Rectal smooth muscle tissue (tissue), 1 donor: ENCODE measurements at regions not wholly inside any gene's neighbourhood (a gene's known extent, or its start where the extent isn't known, plus 50 kb on each side); places are given as distances from the start of the nearest gene placed in this dataset.
"Not testable (repeated sequence)": the region's sequence is repeated elsewhere in the genome, so short reads cannot be mapped to it uniquely, and the experiment has no call there.

Source experiments
- H3K27ac ChIP-seq: one replicate; pipeline ENCODE4 v1.7.0; 2013; ENCODE audit warnings: low read depth, low read length, inconsistent platforms
- H3K27me3 ChIP-seq: one replicate; pipeline ENCODE4 v1.7.0; 2013; ENCODE audit warnings: low read length; ENCODE audit not compliant: control insufficient read depth, insufficient read depth
- H3K36me3 ChIP-seq: one replicate; pipeline ENCODE4 v1.7.0; 2013; ENCODE audit warnings: low read length; ENCODE audit not compliant: control insufficient read depth, insufficient read depth
- H3K4me1 ChIP-seq: one replicate; pipeline ENCODE4 v1.7.0; 2013; ENCODE audit warnings: low read length; ENCODE audit not compliant: control insufficient read depth, insufficient read depth
- H3K4me3 ChIP-seq: one replicate; pipeline ENCODE4 v1.7.0; 2013; ENCODE audit warnings: low read length
- H3K9ac ChIP-seq: one replicate; pipeline ENCODE4 v1.7.0; 2013; ENCODE audit warnings: low read length

DNA sequence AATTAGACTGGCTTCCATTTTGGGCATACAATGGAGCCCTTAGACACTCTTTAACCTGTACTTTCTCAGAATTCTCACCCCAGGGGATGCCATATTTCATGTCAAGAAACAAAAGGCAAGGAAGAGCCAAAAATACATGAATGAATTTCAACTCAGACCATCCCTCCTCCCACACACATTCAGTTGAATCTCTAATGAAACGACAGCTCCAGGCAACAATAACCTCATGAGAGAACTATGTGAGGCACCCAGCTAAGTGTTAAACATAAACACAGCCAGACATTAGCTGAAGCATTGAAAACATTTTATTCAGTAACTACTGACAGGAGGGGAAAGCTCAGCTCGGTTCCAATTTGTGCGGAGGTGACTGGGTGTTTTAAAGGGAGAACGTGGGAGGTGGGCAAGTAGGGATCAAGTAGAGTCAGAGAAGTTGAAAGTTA, 1359.1 kb upstream of the CDH9 start:
- Histone ChIP-seq H3K27me3 (no peaks in the 10 kb centered on the region), H3K4me3 (no peak overlapping the region), H3K4me1 (peaks cover 3% of the 10 kb centered on the region), H3K27ac (no peak overlapping the region), H3K36me3 (no peaks in the 10 kb centered on the region), H3K9ac (no peak overlapping the region)

DNA sequence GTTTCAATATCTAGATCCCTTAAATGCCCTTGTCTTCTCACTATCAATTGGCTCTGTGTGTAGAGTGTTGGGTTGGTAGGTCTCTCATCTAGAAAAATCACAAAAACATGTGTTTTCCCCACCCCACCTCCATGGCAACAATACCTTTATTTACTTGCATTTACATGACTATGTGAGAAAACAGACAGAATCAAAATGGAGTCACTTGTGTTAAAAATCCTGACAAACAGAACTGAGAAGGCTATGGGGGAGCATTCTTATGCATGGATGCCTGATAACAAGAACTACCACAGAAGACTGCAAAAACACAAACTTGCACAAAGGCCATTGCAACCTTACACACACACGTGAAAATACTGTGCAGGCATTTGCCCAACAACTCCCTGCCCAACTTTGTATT, 1352.9 kb upstream of the CDH9 start:
- no peak overlapping the region for H3K4me3 ChIP-seq
- H3K9ac ChIP-seq: no peak overlapping the region
- no peaks in the 10 kb centered on the region for H3K4me1 ChIP-seq
- H3K27me3 ChIP-seq: no peaks in the 10 kb centered on the region
- no peaks in the 10 kb centered on the region for H3K36me3 ChIP-seq
- no peak overlapping the region for H3K27ac ChIP-seq

DNA sequence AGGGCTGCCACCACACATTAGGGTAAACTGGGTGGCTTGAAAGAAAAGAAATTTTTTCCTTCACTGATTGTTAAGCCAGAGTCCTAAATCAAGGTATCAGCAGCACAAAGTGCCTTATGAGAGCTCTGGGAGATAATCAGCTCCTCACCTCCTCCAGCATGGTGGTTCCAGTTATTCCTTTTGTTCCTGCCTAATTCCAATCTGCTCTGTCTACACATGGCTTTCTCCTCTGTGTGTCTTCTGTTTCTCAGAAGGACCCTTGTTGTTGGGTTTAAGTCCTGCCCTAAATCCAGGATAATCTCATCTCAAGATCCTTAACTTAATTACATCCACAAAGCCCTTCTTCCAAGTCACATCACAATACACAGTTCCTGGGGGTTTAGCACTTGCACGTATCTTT, 1352.0 kb upstream of the CDH9 start:
- H3K27me3 ChIP-seq: no peaks in the 10 kb centered on the region
- H3K36me3 ChIP-seq: no peaks in the 10 kb centered on the region
- no peak overlapping the region for H3K27ac ChIP-seq

DNA sequence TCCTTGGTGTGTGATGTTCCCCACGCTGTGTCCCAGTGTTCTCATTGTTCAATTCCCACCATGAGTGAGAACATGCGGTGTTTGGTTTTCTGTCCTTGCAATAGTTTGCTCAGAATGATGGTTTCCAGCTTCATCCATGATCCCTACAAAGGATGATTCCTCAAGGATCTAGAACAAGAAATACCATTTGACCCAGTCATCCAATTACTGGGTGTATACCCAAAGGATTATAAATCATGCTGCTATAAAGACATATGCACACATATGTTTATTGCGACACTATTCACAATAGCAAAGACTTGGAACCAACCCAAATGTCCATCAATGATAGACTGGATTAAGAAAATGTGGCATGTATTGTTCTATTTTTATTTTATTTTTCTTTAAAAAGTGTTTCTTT, 1351.3 kb upstream of the CDH9 start:
- not testable (repeated sequence) for H3K4me1 ChIP-seq, H3K4me3 ChIP-seq, H3K36me3 ChIP-seq, H3K9ac ChIP-seq, H3K27me3 ChIP-seq, H3K27ac ChIP-seq

More for the DNA sequence above, 1352.0 kb upstream of the CDH9 start:
- Histone ChIP-seq H3K4me3 (no peak overlapping the region), H3K9ac (no peak overlapping the region), H3K4me1 (no peaks in the 10 kb centered on the region)

DNA sequence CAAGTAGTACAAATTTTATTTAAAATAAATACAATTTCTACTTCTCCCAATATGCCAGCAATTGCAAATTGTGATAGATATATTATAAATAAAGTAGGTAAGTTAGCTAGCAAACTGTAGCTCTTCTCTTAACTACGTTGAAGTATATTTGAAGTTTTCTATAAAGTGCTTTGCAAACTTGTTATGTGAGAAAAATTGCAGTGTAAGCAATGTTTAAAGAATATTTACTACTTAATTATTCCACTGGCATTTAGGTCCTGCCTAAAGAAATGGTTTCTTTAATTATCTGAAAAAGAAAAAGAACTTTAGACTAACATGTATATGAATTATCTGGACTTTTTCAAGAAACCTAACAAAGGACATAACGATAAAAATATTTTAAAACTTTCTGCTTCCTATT, 1350.0 kb upstream of the CDH9 start:
- no peaks in the 10 kb centered on the region for H3K36me3 ChIP-seq

DNA sequence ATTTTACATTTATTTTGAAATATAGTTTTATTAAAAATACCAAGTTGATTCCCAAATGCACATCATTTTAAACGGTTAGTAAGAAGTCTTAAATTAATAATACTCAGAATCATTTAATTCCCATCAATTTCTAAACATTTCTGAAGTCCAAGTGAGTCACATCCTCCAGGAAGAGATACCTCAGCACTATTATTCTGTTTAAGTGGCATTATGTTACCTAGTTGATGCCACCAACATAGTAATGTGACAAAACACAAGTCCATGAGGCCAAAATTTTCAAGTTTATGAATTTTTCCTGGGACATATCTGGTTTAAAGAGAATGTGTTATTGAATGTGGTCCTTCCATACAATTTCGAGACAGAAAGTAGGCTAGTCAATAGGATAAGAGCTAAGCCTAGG, 1348.3 kb upstream of the CDH9 start:
- H3K4me3 ChIP-seq: no peak overlapping the region
- H3K36me3 ChIP-seq: no peaks in the 10 kb centered on the region
- no peaks in the 10 kb centered on the region for H3K27me3 ChIP-seq
- H3K27ac ChIP-seq: no peak overlapping the region
- H3K9ac ChIP-seq: no peak overlapping the region
- no peaks in the 10 kb centered on the region for H3K4me1 ChIP-seq

More for the DNA sequence above, 1350.0 kb upstream of the CDH9 start:
- H3K9ac ChIP-seq: no peak overlapping the region
- H3K4me3 ChIP-seq: no peak overlapping the region
- no peaks in the 10 kb centered on the region for H3K4me1 ChIP-seq
- H3K27me3 ChIP-seq: no peaks in the 10 kb centered on the region
- no peak overlapping the region for H3K27ac ChIP-seq

DNA sequence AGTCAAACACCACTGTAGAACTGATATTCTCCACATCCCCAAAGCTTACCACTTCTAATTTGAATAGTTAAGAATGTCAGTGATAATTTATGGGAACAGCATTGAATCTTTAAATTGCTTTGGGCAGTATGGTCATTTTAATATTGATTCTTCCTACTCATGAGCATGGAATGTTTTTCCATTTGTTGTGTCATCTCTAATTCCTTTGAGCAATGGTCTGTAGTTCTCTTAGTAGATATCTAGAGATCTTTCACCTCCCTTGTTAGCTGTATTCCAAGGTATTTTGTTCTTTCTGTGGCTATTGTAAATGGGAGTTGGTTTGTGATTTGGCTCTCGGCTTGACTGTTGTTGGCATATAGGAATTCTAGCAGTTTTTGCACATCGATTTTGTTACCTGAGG, 1341.8 kb upstream of the CDH9 start:
- no peak overlapping the region for H3K9ac ChIP-seq
- H3K27ac ChIP-seq: no peak overlapping the region
- no peaks in the 10 kb centered on the region for H3K36me3 ChIP-seq
- H3K4me3 ChIP-seq: no peak overlapping the region
- H3K27me3 ChIP-seq: no peaks in the 10 kb centered on the region
- no peaks in the 10 kb centered on the region for H3K4me1 ChIP-seq

DNA sequence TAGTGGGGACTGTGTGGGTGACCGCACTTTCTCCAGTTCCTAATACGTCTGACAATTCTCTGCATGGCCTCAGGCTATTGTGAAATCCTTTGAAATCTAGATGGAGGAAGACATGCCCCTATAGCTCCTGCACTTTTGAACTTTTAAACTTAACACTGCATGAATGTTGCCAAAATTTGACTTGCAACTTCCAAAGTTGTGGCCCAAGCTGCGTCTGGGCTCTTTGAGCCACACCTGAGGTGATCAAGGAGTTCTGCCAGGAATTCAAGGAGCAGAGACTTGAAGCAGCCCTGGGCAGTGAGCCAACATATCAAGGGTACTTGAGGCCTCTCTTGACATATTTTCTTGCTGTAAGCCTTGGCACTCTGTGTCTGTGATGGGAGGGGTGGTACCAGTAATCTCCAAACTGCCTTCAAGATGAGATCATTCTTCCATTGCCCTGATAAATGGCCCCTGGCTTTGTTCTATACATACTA, 1336.1 kb upstream of the CDH9 start:
- Histone ChIP-seq H3K27me3 (no peaks in the 10 kb centered on the region), H3K4me3 (no peak overlapping the region), H3K9ac (no peak overlapping the region), H3K36me3 (no peaks in the 10 kb centered on the region), H3K27ac (no peak overlapping the region), H3K4me1 (no peaks in the 10 kb centered on the region)

DNA sequence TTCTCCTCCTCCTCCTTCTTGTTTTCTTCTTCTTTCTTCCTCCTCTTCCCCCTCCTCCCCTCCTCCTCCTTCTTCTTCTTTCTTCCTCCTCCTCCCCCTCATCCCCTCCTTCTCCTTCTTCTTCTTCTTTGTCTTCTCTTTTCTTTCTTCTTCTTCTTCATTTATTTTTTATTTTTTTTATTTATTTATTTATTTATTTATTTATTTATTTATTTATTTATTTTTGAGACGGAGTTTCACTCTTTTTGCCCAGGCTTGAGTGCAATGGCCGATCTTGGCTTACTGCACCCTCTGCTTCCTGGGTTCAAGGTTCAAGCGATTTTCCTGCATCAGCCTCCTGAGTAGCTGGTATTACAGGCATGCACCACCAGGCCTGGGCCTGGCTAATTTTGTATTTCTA, 1332.5 kb upstream of the CDH9 start:
- no peak overlapping the region for H3K9ac ChIP-seq
- no peak overlapping the region for H3K27ac ChIP-seq
- no peaks in the 10 kb centered on the region for H3K36me3 ChIP-seq
- H3K4me1 ChIP-seq: no peaks in the 10 kb centered on the region
- no peak overlapping the region for H3K4me3 ChIP-seq
- no peaks in the 10 kb centered on the region for H3K27me3 ChIP-seq

DNA sequence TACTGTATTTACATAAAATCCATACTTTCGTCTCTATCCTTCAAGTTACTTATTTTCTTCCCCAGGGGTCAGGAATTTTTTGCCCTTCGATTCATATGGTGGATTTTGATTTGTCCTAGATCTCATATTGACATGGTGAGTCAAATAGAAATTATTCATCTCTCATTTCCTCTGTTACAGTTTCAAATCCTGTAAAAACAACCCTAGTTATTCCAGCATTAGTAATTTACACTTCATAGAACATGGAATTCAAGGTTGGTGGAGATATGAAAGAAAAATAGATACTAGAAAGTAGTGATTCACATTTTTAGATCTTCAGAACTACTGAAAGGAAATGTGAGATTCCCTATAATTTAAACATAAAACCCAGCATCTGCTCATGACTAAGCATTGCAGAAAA, 1331.0 kb upstream of the CDH9 start:
- Histone ChIP-seq H3K36me3 (no peaks in the 10 kb centered on the region), H3K9ac (no peak overlapping the region), H3K4me3 (no peak overlapping the region), H3K4me1 (no peaks in the 10 kb centered on the region), H3K27ac (no peak overlapping the region), H3K27me3 (no peaks in the 10 kb centered on the region)

DNA sequence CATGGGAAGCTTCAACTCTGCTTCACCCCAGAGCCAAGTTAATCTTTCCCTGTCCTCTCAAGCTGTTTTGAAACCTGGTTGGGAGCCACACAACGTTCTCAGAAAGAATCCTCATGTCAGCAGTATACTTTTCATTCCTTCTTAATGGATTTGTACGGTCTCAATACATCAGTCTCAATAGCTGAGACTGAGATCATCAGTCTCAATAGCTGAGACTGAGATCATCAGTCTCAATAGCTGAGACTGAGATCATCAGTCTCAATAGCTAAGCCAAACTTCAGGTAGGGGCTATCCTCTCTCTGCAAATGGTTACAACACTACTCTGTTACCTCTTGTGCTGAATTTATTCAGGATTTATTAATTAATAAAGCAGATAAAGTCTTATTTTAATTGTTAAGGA, 1317.4 kb upstream of the CDH9 start:
- H3K9ac ChIP-seq: no peak overlapping the region
- H3K36me3 ChIP-seq: no peaks in the 10 kb centered on the region
- no peak overlapping the region for H3K27ac ChIP-seq
- H3K4me3 ChIP-seq: no peak overlapping the region
- no peaks in the 10 kb centered on the region for H3K4me1 ChIP-seq
- H3K27me3 ChIP-seq: no peaks in the 10 kb centered on the region

DNA sequence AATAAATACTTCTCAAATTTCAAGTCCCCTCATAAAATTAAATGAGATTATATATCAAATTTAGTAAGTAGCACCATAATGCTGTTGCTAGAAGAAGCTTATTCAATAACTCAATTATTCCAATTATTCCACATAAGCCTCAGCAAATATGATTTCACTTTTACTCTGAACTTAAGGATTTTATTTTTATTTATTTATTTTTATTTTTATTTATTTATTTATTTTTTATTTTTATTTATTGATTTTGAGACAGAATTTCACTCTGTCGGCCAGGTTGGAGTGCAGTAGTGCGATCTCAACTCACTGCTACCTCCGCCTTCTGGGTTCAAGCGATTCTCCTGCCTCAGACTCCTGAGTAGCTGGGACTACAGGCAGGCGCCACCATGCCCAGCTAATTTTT, 1308.3 kb upstream of the CDH9 start:
- no peak overlapping the region for H3K4me3 ChIP-seq
- no peak overlapping the region for H3K9ac ChIP-seq
- H3K27me3 ChIP-seq: no peaks in the 10 kb centered on the region
- no peaks in the 10 kb centered on the region for H3K36me3 ChIP-seq
- no peaks in the 10 kb centered on the region for H3K4me1 ChIP-seq
- H3K27ac ChIP-seq: no peak overlapping the region

DNA sequence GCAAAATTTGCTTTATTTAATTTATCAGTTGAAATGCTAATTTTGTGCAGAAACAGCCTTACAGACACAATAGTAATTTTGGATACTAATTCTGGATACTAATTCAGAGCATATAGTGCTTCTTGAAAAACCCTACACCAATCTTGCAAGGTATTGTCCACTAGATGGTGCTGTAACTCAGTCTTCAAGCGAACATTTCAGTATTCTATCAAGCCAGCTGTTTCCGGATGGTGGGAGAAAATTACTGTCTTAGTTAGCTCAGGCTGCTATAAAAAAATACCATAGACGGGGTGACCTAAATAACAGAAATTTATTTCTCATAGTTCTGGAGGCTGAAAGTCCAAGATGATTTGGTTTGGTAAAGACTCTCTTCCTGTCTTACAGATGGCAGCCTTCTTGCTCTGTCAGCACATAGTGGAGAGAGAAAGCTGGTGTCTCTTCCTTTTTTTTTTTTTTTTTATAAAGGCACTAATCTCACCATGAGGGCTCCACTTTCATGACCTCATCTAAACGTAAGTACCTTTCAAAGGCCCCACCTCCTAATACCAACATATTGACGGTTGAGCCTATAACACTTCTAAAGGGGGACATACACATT, 1306.5 kb upstream of the CDH9 start:
- Histone ChIP-seq H3K36me3 (no peaks in the 10 kb centered on the region), H3K4me3 (no peak overlapping the region), H3K27me3 (no peaks in the 10 kb centered on the region), H3K9ac (no peak overlapping the region), H3K27ac (no peak overlapping the region), H3K4me1 (no peaks in the 10 kb centered on the region)
